OCI-LY1 (cell line): ENCODE measurements at regions not wholly inside any gene's neighbourhood (a gene's known extent, or its start where the extent isn't known, plus 50 kb on each side); places are given as distances from the start of the nearest gene placed in this dataset.
"Not testable (repeated sequence)": the region's sequence is repeated elsewhere in the genome, so short reads cannot be mapped to it uniquely, and the experiment has no call there.

Experiments
- CTCF ChIP-seq: fragments of 200-600 bp; sonication (generic), shearing (Covaris generic); IDR thresholded peaks from 2 replicates; pipeline ENCODE4 v1.5.1; 2017; ENCODE audit warnings: mild to moderate bottlenecking, antibody characterized with exemption, low read length, moderate library complexity, mixed read lengths
- EZH2 ChIP-seq: fragments of 200-600 bp; sonication (generic), shearing (Covaris generic); IDR thresholded peaks from 2 replicates; pipeline ENCODE4 v1.8.0; 2017; ENCODE audit warnings: borderline replicate concordance, mixed run types, mild to moderate bottlenecking, antibody characterized with exemption, low read length, moderate library complexity, mixed read lengths

GRCh38 chr5:154701725-154702124, 53.5 kb upstream of the LARP1 start:
- TF ChIP-seq CTCF, EZH2: not testable (repeated sequence)
